GM18867 (cell line): ENCODE measurements at regions not wholly inside any gene's neighbourhood (a gene's known extent, or its start where the extent isn't known, plus 50 kb on each side); places are given as distances from the start of the nearest gene placed in this dataset.

ENCODE experiments used
- ATAC-seq: cut with Tn5 transposase; IDR thresholded peaks from one replicate; pipeline ENCODE4 v1.9.1; 2021; ENCODE audit warnings: mild to moderate bottlenecking, moderate library complexity; ENCODE audit not compliant: unreplicated experiment

GRCh38 chr7:116614499-116615262 is 57.3 kb upstream of the MET start:
- ATAC-seq = no peak

- no peak for ATAC-seq
Measured at GRCh38 chr7:116616555-116617059, 55.4 kb upstream of the MET start.

- no peak for ATAC-seq
Measured at GRCh38 chr7:116617878-116618277, 54.1 kb upstream of the MET start.

GRCh38 chr7:116618338-116619128 is 53.5 kb upstream of the MET start:
- ATAC-seq = no peak

- peak; percentile 44 for ATAC-seq
Measured at GRCh38 chr7:116621649-116622048, 50.3 kb upstream of the MET start.
